SK-N-MC (cell line): ENCODE measurements at regions not wholly inside any gene's neighbourhood (a gene's known extent, or its start where the extent isn't known, plus 50 kb on each side); places are given as distances from the start of the nearest gene placed in this dataset.

Experiments
- EZH2 ChIP-seq: fragments of 200-600 bp; sonication (generic); IDR thresholded peaks from one replicate; pipeline ENCODE4 v1.6.1; 2017; ENCODE audit warnings: antibody characterized with exemption
- POLR2AphosphoS5 ChIP-seq: IDR thresholded peaks from 2 replicates; pipeline ENCODE4 v1.6.1; 2012; ENCODE audit warnings: mild to moderate bottlenecking, low read depth, low read length, borderline replicate concordance

DNA sequence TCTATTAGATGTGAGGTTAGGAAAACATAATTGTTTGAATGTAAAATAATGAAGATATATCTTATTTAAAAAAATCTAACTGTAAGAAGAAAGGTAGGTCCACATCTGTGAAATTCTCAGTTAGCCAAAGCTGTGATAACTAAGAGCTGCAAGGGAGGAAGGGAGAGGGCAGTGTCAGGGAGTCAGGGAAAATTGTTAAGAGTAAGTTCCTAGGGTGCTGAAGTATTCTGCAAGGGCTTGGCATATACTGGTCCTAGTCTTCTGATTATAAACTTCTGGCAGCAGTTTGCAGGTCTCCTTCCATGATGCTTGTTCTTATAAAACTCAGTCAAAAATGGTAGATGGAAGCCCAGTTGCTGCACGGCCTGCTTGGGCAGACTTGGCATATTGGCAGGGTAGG is 233.2 kb downstream of the NMUR2 start:
- no peak for TF ChIP-seq EZH2
- TF ChIP-seq POLR2AphosphoS5 = no peak
